GM12891 (cell line): ENCODE measurements at regions not wholly inside any gene's neighbourhood (a gene's known extent, or its start where the extent isn't known, plus 50 kb on each side); places are given as distances from the start of the nearest gene placed in this dataset.

Experiments
- POLR2AphosphoS5 ChIP-seq: IDR thresholded peaks from 2 replicates; pipeline ENCODE4 v1.6.1; 2011; ENCODE audit warnings: low read depth, low read length, control low read depth
- TAF1 ChIP-seq: IDR thresholded peaks from 2 replicates; pipeline ENCODE4 v1.6.1; 2011; ENCODE audit warnings: low read depth, low read length, control low read depth

GRCh38 chr11:116424615-116425261 is 348.0 kb downstream of the BUD13 start:
- TF ChIP-seq POLR2AphosphoS5, result no peak
- no peak for TF ChIP-seq TAF1
